ENCODE measurements at regions not wholly inside any gene's neighbourhood (a gene's known extent, or its start where the extent isn't known, plus 50 kb on each side); places are given as distances from the start of the nearest gene placed in this dataset.

DNA sequence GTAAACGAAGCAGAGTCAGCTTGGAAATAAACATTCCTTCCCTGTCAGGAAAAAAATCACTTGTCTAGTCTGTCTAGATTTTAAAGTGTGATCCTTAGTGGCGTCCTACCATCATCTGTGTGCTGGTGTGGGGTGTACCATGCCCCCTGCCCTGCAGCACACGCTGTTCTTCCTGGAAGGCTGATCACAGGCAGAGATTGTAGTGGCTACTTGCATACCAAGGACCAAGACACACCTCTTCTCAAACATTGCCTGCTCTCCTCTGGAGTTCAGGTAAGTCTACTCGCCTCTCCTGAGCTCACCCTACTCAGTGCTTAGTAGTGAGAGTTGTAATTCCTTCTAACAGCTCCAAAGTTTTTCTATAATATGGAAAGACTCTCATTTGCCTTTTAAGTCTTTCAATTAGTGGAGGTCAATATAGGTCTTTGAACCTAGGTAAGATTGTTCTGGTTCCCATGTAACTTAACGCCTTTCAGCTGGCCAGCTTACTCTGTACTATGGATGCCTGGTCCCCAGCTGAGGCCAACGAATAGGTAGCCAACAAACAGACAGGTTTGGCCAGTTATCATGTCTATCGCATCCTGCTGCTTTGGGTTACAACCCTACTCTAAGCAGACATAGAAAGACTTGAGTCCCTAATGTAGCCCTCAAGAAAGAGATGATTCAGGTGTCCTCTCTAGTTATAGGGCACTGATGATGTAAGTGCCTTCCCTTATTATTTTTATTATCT is 55.4 kb downstream of the XCL1 start:
- Mint-ChIP-seq H3K9me3 (no peaks in the 10 kb centered on the region), H3K27me3 (ENCODE audit: low read depth) (no peaks in the 10 kb centered on the region), H3K4me1 (peaks cover 6% of the 10 kb centered on the region), H3K4me3 (no peak overlapping the region), H3K36me3 (ENCODE audit: low read depth) (no peaks in the 10 kb centered on the region), H3K27ac (ENCODE audit: unreplicated experiment) (no peak overlapping the region)
- TF ChIP-seq, protein P1, sequence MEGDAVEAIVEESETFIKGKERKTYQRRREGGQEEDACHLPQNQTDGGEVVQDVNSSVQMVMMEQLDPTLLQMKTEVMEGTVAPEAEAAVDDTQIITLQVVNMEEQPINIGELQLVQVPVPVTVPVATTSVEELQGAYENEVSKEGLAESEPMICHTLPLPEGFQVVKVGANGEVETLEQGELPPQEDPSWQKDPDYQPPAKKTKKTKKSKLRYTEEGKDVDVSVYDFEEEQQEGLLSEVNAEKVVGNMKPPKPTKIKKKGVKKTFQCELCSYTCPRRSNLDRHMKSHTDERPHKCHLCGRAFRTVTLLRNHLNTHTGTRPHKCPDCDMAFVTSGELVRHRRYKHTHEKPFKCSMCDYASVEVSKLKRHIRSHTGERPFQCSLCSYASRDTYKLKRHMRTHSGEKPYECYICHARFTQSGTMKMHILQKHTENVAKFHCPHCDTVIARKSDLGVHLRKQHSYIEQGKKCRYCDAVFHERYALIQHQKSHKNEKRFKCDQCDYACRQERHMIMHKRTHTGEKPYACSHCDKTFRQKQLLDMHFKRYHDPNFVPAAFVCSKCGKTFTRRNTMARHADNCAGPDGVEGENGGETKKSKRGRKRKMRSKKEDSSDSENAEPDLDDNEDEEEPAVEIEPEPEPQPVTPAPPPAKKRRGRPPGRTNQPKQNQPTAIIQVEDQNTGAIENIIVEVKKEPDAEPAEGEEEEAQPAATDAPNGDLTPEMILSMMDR (conservative IDR thresholded peaks at IDR 0.05): no peak
- DNase-seq (ENCODE audit: low read depth, low spot score): no peak

DNA sequence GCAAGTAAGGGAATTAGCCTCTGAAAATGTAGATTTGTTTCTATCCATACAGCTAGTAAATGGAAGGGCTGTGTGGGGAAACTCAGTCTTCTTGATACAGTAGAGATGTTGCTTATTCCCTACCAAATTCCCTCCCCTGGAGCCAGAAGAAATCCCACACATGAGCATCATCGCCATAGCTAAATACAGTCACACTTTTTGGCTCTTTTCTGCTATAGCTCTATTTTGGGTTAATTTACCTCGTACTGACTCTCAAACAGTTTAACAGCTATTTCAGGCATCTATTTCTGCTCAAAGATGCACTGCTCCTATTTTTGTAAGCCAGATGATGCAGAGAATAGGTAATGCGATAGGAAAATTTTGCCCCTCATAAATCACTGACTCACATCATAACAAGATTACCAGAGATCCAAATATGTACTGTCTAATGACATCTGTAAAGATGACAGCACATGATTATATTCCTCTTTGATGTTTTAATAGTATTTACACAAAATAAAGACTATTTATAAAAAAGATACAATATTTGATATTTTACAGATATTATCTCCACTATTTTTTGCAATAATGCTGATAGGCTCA is 58.6 kb downstream of the XCL1 start:
- DNase-seq (ENCODE audit: low read depth, low spot score): no peak
- no peak overlapping the region for H3K27ac Mint-ChIP-seq (ENCODE audit: unreplicated experiment)
- H3K36me3 Mint-ChIP-seq (ENCODE audit: low read depth): no peaks in the 10 kb centered on the region
- H3K4me3 Mint-ChIP-seq: no peak overlapping the region
- TF ChIP-seq, protein P1 (conservative IDR thresholded peaks at IDR 0.05): no peak
- peaks cover 14% of the 10 kb centered on the region for H3K4me1 Mint-ChIP-seq
- H3K9me3 Mint-ChIP-seq: peaks cover 9% of the 10 kb centered on the region
- H3K27me3 Mint-ChIP-seq (ENCODE audit: low read depth): no peaks in the 10 kb centered on the region

DNA sequence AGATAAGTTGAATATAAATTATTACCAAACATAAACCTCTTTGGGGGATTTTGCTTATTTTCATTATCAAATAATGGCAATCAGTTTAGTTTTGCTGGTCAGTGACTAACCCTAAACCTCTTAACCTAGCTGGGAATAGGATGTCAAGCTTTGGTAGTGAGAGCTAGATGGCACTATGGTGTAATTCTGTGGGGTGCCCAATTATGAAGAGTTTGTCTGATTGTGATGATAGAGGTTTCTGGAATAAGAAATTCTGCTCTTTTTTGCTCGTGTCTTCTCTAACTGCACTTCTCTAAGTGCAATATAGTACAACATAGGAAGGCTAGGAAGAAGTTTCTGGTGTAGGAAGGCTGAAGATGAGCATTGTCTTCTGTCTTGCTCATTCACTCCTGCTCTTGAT is 59.8 kb downstream of the XCL1 start:
- H3K9me3 Mint-ChIP-seq: peaks cover 9% of the 10 kb centered on the region
- no peak for DNase-seq (ENCODE audit: low read depth, low spot score)
- no peak overlapping the region for H3K27ac Mint-ChIP-seq (ENCODE audit: unreplicated experiment)
- TF ChIP-seq, protein P1 (conservative IDR thresholded peaks at IDR 0.05): no peak
- H3K4me3 Mint-ChIP-seq: no peak overlapping the region
- H3K27me3 Mint-ChIP-seq (ENCODE audit: low read depth): no peaks in the 10 kb centered on the region
- H3K4me1 Mint-ChIP-seq: peaks cover 14% of the 10 kb centered on the region
- no peaks in the 10 kb centered on the region for H3K36me3 Mint-ChIP-seq (ENCODE audit: low read depth)

DNA sequence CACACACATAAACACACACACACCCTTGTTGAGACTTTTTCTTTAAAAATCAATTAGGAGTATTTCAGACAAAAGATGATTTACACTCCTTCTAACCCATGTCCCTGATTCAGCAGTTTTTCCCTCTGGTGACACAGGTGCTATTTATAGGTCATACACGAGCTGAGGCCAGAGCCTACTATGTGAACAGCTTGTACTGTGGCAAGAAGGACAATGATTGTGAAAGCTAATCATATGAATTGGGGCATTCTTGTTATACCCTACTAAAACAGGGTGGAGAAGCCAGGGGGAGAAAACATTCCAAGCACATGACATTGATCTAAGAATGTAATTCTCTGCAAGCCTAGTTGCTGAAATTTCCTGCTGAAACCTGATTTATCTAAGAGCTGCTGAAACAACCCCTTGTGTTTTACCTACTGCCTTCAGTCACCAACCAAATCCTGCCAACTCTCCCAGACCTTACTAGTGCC is 60.3 kb downstream of the XCL1 start:
- peaks cover 9% of the 10 kb centered on the region for H3K9me3 Mint-ChIP-seq
- TF ChIP-seq, protein P1 (conservative IDR thresholded peaks at IDR 0.05): no peak
- peak overlapping the region; percentile 50 for H3K27ac Mint-ChIP-seq (ENCODE audit: unreplicated experiment)
- no peaks in the 10 kb centered on the region for H3K36me3 Mint-ChIP-seq (ENCODE audit: low read depth)
- no peak for DNase-seq (ENCODE audit: low read depth, low spot score)
- no peak overlapping the region for H3K4me3 Mint-ChIP-seq
- H3K27me3 Mint-ChIP-seq (ENCODE audit: low read depth): no peaks in the 10 kb centered on the region
- H3K4me1 Mint-ChIP-seq: peaks cover 14% of the 10 kb centered on the region

DNA sequence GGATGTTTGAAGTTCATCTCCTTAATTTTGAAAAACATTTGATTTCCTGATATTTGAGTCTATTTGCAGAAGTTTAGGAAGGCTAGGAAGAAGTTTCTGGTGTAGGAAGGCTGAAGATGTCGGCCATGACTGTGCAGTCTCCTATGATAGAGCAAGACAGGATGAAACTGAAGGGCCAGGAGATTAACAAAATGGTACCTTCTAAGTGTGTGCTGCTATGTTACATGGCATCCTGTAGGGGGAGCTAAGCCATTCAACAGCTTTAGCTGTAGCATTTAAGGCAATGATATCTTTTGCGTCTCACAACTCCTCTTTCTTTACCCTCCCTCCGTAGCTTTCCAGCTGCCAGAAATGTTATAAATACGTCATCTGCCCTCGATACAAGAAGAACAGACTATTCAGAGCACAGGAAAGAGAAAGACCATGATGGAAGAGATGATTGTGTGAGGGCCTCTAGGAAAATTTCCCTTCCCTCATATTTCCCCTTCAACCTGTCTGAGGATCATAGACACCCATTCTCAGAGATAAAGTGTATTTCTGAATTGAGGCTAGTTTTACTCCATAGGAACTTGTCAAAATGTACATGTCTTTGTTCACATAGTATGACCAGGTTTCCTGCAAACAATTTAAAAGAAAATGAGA is 61.1 kb downstream of the XCL1 start:
- H3K9me3 Mint-ChIP-seq: peaks cover 9% of the 10 kb centered on the region
- H3K36me3 Mint-ChIP-seq (ENCODE audit: low read depth): no peaks in the 10 kb centered on the region

More for the DNA sequence above, 61.1 kb downstream of the XCL1 start:
- H3K27ac Mint-ChIP-seq (ENCODE audit: unreplicated experiment): no peak overlapping the region
- H3K27me3 Mint-ChIP-seq (ENCODE audit: low read depth): no peaks in the 10 kb centered on the region
- H3K4me1 Mint-ChIP-seq: peaks cover 14% of the 10 kb centered on the region
- no peak overlapping the region for H3K4me3 Mint-ChIP-seq
- TF ChIP-seq, protein P1 (conservative IDR thresholded peaks at IDR 0.05): peak; percentile 70
- DNase-seq (ENCODE audit: low read depth, low spot score): no peak

Measured in neural crest cell (in vitro differentiated cells).